PFSK-1 (cell line): ENCODE measurements at regions not wholly inside any gene's neighbourhood (a gene's known extent, or its start where the extent isn't known, plus 50 kb on each side); places are given as distances from the start of the nearest gene placed in this dataset.

Source experiments
- FOXP2 ChIP-seq: optimal IDR thresholded peaks from 2 replicates; pipeline ENCODE3; 2011; ENCODE audit warnings: borderline replicate concordance, control low read depth, inconsistent platforms; ENCODE audit not compliant: insufficient read depth; ENCODE audit errors: extremely low read length, extremely low read depth
- POLR2AphosphoS5 ChIP-seq: IDR thresholded peaks from 2 replicates; pipeline ENCODE4 v1.6.1; 2012; ENCODE audit warnings: low read depth, mild to moderate bottlenecking, control low read depth, low read length, moderate library complexity
- REST ChIP-seq, 2 experiments: IDR thresholded peaks; 2 replicates each; pipeline versions ENCODE4 v1.6.1 to v1.8.0; 2011 to 2012; ENCODE audit warnings: low read depth in 2 of 2, low read length in 2 of 2, control low read depth in 1 of 2, inconsistent platforms in 1 of 2, mild to moderate bottlenecking in 1 of 2, moderate library complexity in 1 of 2; ENCODE audit not compliant: insufficient read depth in 1 of 2
- SIN3A ChIP-seq: IDR thresholded peaks from 2 replicates; pipeline ENCODE4 v1.6.1; 2012; ENCODE audit warnings: mild to moderate bottlenecking, low read length, moderate library complexity, borderline replicate concordance; ENCODE audit not compliant: insufficient read depth
- TAF1 ChIP-seq: IDR thresholded peaks from 2 replicates; pipeline ENCODE4 v1.6.1; 2012; ENCODE audit warnings: low read length, control low read depth, borderline replicate concordance; ENCODE audit not compliant: insufficient read depth

- TF ChIP-seq TAF1 (no peak), POLR2AphosphoS5 (no peak), SIN3A (no peak), FOXP2 (no peak), REST (IDR thresholded peaks at IDR 0.05; ENCODE audit: insufficient read depth in 1 of 2, low read depth in 2 of 2, low read length in 2 of 2) (no peak)
Measured at GRCh38 chr20:40322941-40323340, 366.1 kb downstream of the MAFB start.

GRCh38 chr20:40320517-40321011 is 368.5 kb downstream of the MAFB start:
- TF ChIP-seq POLR2AphosphoS5 (no peak), SIN3A (no peak), TAF1 (no peak), REST (IDR thresholded peaks at IDR 0.05; ENCODE audit: insufficient read depth in 1 of 2, low read depth in 2 of 2, low read length in 2 of 2) (no peak), FOXP2 (no peak)

GRCh38 chr20:40319741-40320516 is 369.1 kb downstream of the MAFB start:
- TF ChIP-seq SIN3A (no peak), TAF1 (no peak), POLR2AphosphoS5 (no peak)

GRCh38 chr20:40319056-40319455 is 370.0 kb downstream of the MAFB start:
- TF ChIP-seq FOXP2 (no peak), REST (IDR thresholded peaks at IDR 0.05; ENCODE audit: insufficient read depth in 1 of 2, low read depth in 2 of 2, low read length in 2 of 2) (no peak), TAF1 (no peak), POLR2AphosphoS5 (no peak), SIN3A (no peak)

GRCh38 chr20:40317156-40317790 is 371.8 kb downstream of the MAFB start:
- no peak for TF ChIP-seq REST (IDR thresholded peaks at IDR 0.05; ENCODE audit: insufficient read depth in 1 of 2, low read depth in 2 of 2, low read length in 2 of 2)
- TF ChIP-seq FOXP2: no peak
- no peak for TF ChIP-seq SIN3A
- TF ChIP-seq TAF1: no peak
- no peak for TF ChIP-seq POLR2AphosphoS5
